Hepatocyte (in vitro differentiated cells): ENCODE measurements at regions not wholly inside any gene's neighbourhood (a gene's known extent, or its start where the extent isn't known, plus 50 kb on each side); places are given as distances from the start of the nearest gene placed in this dataset.

ENCODE experiments used
- DNase-seq: peaks from one replicate; pipeline ENCODE4 v3.0.0-alpha.2; 2016; ENCODE audit warnings: low spot score
- H2AFZ ChIP-seq: fragments of 200-600 bp; sonication (generic); 2 replicates; pipeline ENCODE4 v1.6.0; 2016; ENCODE audit warnings: antibody characterized with exemption, mild to moderate bottlenecking
- H3K27ac ChIP-seq: fragments of 200-600 bp; sonication (generic); 2 replicates; pipeline ENCODE4 v1.5.1; 2016; ENCODE audit warnings: mild to moderate bottlenecking
- H3K27me3 ChIP-seq: fragments of 200-600 bp; sonication (generic); 2 replicates; pipeline ENCODE4 v1.6.1; 2016
- H3K36me3 ChIP-seq: fragments of 200-600 bp; sonication (generic); replicated peaks from 2 replicates; pipeline ENCODE4 v1.5.1; 2016; ENCODE audit warnings: low read depth; ENCODE audit not compliant: insufficient read depth
- H3K4me1 ChIP-seq: fragments of 200-600 bp; sonication (generic); 2 replicates; pipeline ENCODE4 v1.5.1; 2016; ENCODE audit warnings: mild to moderate bottlenecking, moderate library complexity; ENCODE audit not compliant: insufficient read depth
- H3K4me2 ChIP-seq: fragments of 200-600 bp; sonication (generic); 2 replicates; pipeline ENCODE4 v1.6.0; 2016
- H3K4me3 ChIP-seq: fragments of 200-600 bp; sonication (generic); 2 replicates; pipeline ENCODE4 v1.5.1; 2016; ENCODE audit warnings: mild to moderate bottlenecking
- H3K79me2 ChIP-seq: fragments of 200-600 bp; sonication (generic); 2 replicates; pipeline ENCODE4 v1.6.0; 2017; ENCODE audit warnings: mild to moderate bottlenecking
- H3K9me2 ChIP-seq: fragments of 200-600 bp; sonication (generic); replicated peaks from 2 replicates; pipeline ENCODE4 v1.6.0; 2017; ENCODE audit warnings: mild to moderate bottlenecking; ENCODE audit not compliant: insufficient read depth
- H3K9me3 ChIP-seq: fragments of 200-600 bp; sonication (generic); 2 replicates; pipeline ENCODE4 v1.5.1; 2016; ENCODE audit warnings: low read depth, mild to moderate bottlenecking
- H4K20me1 ChIP-seq: fragments of 200-600 bp; sonication (generic); 2 replicates; pipeline ENCODE4 v1.6.0; 2016; ENCODE audit warnings: mild to moderate bottlenecking; ENCODE audit not compliant: insufficient read depth, poor library complexity, severe bottlenecking
- EZH2 ChIP-seq: fragments of 200-600 bp; sonication (generic); IDR thresholded peaks from 2 replicates; pipeline ENCODE4 v1.6.1; 2016; ENCODE audit warnings: antibody characterized with exemption, mild to moderate bottlenecking, borderline replicate concordance
- EZH2phosphoT487 ChIP-seq: fragments of 200-600 bp; sonication (generic); IDR thresholded peaks from one replicate; pipeline ENCODE4 v1.6.1; 2018; ENCODE audit warnings: antibody characterized with exemption, mild to moderate bottlenecking, low read depth, moderate library complexity; ENCODE audit not compliant: unreplicated experiment, severe bottlenecking
- WGBS: methylation state at CpG from one replicate; pipeline ENCODE4 v1.1.6; 2016; ENCODE audit warnings: low lambda C conversion rate; ENCODE audit errors: missing lambda C conversion rate; 5-methylcytosine and 5-hydroxymethylcytosine counted together
- TF ChIP-seq, protein P1 (sequence below): fragments of 200-600 bp; sonication (generic); IDR thresholded peaks from 2 replicates; pipeline ENCODE4 v1.5.1; 2016; ENCODE audit warnings: antibody characterized with exemption, mild to moderate bottlenecking; ENCODE audit not compliant: poor library complexity

DNA sequence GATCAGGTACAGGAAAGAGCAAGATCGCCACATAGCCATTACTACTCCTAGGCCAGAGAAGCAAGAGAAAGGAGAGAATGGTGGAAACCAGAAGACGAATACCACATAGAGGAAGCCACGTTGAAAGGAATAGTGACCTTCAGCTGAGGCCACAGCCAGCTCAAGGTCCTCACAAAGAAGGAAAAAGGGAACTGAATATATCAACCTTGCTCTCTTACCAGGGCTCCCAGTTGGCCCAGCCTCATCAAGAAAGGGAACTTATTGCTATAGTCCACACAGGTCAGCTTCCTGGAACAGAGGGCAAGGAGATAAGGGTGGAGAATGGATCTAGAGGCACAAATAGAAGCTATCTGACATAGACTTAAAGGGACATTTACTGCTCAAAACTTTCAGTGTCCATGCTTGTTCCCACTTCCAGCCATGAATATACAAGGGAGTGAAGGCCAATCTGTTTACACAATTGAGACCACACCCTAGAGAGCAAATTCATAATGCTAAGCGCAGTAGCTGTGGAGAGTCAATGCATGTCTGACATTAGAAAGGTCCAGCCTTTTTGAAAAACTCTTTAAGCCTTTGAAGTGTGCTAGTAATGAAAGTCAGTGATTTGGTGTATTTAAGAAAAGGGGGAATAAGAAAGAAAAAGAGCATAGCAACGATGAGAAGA lies 120.7 kb upstream of the ZC3H11B start:
- WGBS, result 96% methylated on average over 5 of the region's 5 CpGs
- H3K36me3 ChIP-seq, result no peaks in the 10 kb centered on the region
- H3K27ac ChIP-seq, result no peak overlapping the region
- DNase-seq, result no peak
- no peaks in the 10 kb centered on the region for H3K9me3 ChIP-seq
- H3K79me2 ChIP-seq, result no peaks in the 10 kb centered on the region
- no peaks in the 10 kb centered on the region for H3K4me1 ChIP-seq
- no peak overlapping the region for H3K4me3 ChIP-seq
- TF ChIP-seq EZH2phosphoT487, result no peak
- no peak for TF ChIP-seq EZH2
- TF ChIP-seq, protein P1, sequence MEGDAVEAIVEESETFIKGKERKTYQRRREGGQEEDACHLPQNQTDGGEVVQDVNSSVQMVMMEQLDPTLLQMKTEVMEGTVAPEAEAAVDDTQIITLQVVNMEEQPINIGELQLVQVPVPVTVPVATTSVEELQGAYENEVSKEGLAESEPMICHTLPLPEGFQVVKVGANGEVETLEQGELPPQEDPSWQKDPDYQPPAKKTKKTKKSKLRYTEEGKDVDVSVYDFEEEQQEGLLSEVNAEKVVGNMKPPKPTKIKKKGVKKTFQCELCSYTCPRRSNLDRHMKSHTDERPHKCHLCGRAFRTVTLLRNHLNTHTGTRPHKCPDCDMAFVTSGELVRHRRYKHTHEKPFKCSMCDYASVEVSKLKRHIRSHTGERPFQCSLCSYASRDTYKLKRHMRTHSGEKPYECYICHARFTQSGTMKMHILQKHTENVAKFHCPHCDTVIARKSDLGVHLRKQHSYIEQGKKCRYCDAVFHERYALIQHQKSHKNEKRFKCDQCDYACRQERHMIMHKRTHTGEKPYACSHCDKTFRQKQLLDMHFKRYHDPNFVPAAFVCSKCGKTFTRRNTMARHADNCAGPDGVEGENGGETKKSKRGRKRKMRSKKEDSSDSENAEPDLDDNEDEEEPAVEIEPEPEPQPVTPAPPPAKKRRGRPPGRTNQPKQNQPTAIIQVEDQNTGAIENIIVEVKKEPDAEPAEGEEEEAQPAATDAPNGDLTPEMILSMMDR, result no peak
- no peaks in the 10 kb centered on the region for H3K9me2 ChIP-seq
- no peaks in the 10 kb centered on the region for H4K20me1 ChIP-seq
- no peak overlapping the region for H3K4me2 ChIP-seq
- H2AFZ ChIP-seq, result no peak overlapping the region
- no peaks in the 10 kb centered on the region for H3K27me3 ChIP-seq

DNA sequence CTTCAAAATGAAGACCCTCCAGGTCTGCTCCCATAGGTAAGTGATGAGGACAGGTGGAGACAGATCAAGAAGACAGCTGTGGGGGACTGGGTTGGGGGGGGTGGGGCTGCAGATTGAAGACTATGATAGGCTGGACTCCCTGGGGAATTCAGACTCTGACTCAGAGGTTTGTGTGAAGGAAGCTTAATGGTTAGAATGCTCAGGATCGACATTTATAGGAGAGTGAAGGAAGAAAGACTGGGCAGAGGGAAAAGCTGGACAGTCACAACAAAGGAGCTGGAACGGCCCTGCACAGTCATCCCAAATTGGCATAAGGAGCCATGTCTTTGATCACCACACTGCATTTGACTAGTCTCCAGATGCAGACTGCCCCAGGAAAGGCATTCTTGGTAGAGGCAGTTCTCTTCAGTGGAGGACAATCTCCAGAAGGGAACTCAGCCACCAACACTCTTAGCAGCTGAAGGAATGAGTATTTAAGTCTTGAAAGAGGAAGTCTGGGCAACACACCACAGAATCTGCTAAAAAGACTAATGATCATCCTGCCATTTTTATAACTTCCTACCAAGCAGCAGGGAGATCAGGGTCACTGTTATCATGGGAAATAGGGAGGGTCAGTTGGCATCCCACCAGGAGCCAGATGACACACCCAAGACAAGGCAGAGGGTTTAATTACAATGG lies 120.0 kb upstream of the ZC3H11B start:
- H3K36me3 ChIP-seq, result no peaks in the 10 kb centered on the region
- H3K79me2 ChIP-seq, result no peaks in the 10 kb centered on the region
- no peaks in the 10 kb centered on the region for H4K20me1 ChIP-seq
- no peak overlapping the region for H3K27ac ChIP-seq
- H3K27me3 ChIP-seq, result no peaks in the 10 kb centered on the region
- H3K4me1 ChIP-seq, result no peaks in the 10 kb centered on the region
- H3K9me2 ChIP-seq, result no peaks in the 10 kb centered on the region
- H3K9me3 ChIP-seq, result no peaks in the 10 kb centered on the region
- H3K4me3 ChIP-seq, result no peak overlapping the region
- 86% methylated on average over 2 of the region's 2 CpGs for WGBS
- no peak for TF ChIP-seq EZH2
- TF ChIP-seq, protein P1, result no peak
- TF ChIP-seq EZH2phosphoT487, result no peak
- DNase-seq, result no peak
- no peak overlapping the region for H2AFZ ChIP-seq
- no peak overlapping the region for H3K4me2 ChIP-seq

DNA sequence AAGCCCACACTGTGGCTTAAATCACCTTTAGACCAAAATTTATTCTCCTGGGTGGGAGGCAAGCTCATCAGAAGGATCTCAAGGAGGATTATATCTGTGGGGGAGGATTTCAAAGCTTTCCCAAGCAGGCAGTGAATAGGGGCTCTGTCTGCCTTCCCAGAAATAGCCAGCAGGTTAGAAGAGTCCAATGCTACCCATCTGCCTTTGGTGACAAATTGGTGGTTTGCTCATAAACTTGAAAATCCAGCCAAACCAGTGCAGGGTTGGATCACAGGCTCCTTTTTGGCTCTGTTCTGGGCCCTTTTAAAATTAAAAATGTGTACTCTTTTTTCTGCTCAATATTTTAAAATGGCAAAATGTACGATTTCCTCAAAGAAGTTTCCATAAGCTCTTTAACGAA lies 118.9 kb upstream of the ZC3H11B start:
- H2AFZ ChIP-seq, result no peak overlapping the region
- 84% methylated on average over 2 of the region's 2 CpGs for WGBS

More for the DNA sequence above, 118.9 kb upstream of the ZC3H11B start:
- Histone ChIP-seq H3K27me3 (no peaks in the 10 kb centered on the region), H3K4me2 (no peak overlapping the region), H3K4me3 (no peak overlapping the region), H3K27ac (no peak overlapping the region), H3K9me3 (no peaks in the 10 kb centered on the region), H3K79me2 (no peaks in the 10 kb centered on the region), H3K4me1 (no peaks in the 10 kb centered on the region), H3K9me2 (no peaks in the 10 kb centered on the region), H4K20me1 (no peaks in the 10 kb centered on the region), H3K36me3 (no peaks in the 10 kb centered on the region)
- no peak for DNase-seq
- TF ChIP-seq EZH2phosphoT487, result no peak
- TF ChIP-seq, protein P1, result no peak
- TF ChIP-seq EZH2, result no peak
